SU-DHL-6 (cell line): ENCODE measurements at regions not wholly inside any gene's neighbourhood (a gene's known extent, or its start where the extent isn't known, plus 50 kb on each side); places are given as distances from the start of the nearest gene placed in this dataset.

Experiments used
- H2AFZ ChIP-seq: fragments of 200-600 bp; sonication (generic); 2 replicates; pipeline ENCODE4 v1.6.1; 2014; ENCODE audit warnings: low read depth, mild to moderate bottlenecking, moderate library complexity, mixed read lengths, antibody characterized with exemption, low read length; ENCODE audit not compliant: severe bottlenecking
- H3F3A ChIP-seq: fragments of 200-600 bp; shearing (Covaris generic); 2 replicates; pipeline ENCODE4 v1.6.0; 2016; ENCODE audit warnings: antibody characterized with exemption, mild to moderate bottlenecking; ENCODE audit not compliant: insufficient read depth
- H3K27ac ChIP-seq: fragments of 200-600 bp; sonication (generic); 2 replicates; pipeline ENCODE4 v1.5.1; 2016; ENCODE audit warnings: low read depth, mild to moderate bottlenecking, low read length, moderate library complexity, mixed read lengths
- H3K27me3 ChIP-seq: fragments of 200-600 bp; sonication (generic), shearing (Covaris generic); 2 replicates; pipeline ENCODE4 v1.6.0; 2014; ENCODE audit warnings: mild to moderate bottlenecking, low read length
- H3K36me3 ChIP-seq: fragments of 200-600 bp; sonication (generic); 2 replicates; pipeline ENCODE4 v1.6.1; 2014; ENCODE audit warnings: mild to moderate bottlenecking, low read length, mixed read lengths
- H3K4me2 ChIP-seq: fragments of 300-600, 200-600 bp; shearing (Covaris generic), sonication (generic); 2 replicates; pipeline ENCODE4 v1.6.0; 2014; ENCODE audit warnings: low read length, low read depth, mild to moderate bottlenecking; ENCODE audit not compliant: poor library complexity, severe bottlenecking
- H3K4me3 ChIP-seq: fragments of 200-600 bp; sonication (generic); 2 replicates; pipeline ENCODE4 v1.5.1; 2014; ENCODE audit warnings: antibody characterized with exemption, low read length, mild to moderate bottlenecking, mixed read lengths; ENCODE audit not compliant: insufficient read depth, poor library complexity, severe bottlenecking
- H3K79me2 ChIP-seq: fragments of 200-600 bp; sonication (generic); 2 replicates; pipeline ENCODE4 v1.6.1; 2014; ENCODE audit warnings: mild to moderate bottlenecking, low read length, moderate library complexity; ENCODE audit not compliant: insufficient read depth
- H3K9ac ChIP-seq: fragments of 200-600 bp; sonication (generic); 2 replicates; pipeline ENCODE4 v1.7.0; 2014; ENCODE audit warnings: mild to moderate bottlenecking, low read length
- H3K9me2 ChIP-seq: fragments of 200-600 bp; sonication (generic); replicated peaks from 2 replicates; pipeline ENCODE4 v1.6.1; 2014; ENCODE audit warnings: low read length; ENCODE audit not compliant: insufficient read depth
- H3K9me3 ChIP-seq: fragments of 200-600 bp; sonication (generic); 2 replicates; pipeline ENCODE4 v1.6.1; 2014; ENCODE audit warnings: low read length, mixed read lengths; ENCODE audit not compliant: insufficient read depth
- H4K20me1 ChIP-seq: fragments of 200-600 bp; sonication (generic); 2 replicates; pipeline ENCODE4 v1.6.1; 2014; ENCODE audit warnings: low read depth, mild to moderate bottlenecking, antibody characterized with exemption, low read length, moderate library complexity, mixed read lengths
- CTCF ChIP-seq: fragments of 200-600 bp; sonication (generic); IDR thresholded peaks from one replicate; pipeline ENCODE4 v1.5.1; 2017; ENCODE audit warnings: antibody characterized with exemption, mild to moderate bottlenecking, low read length, moderate library complexity; ENCODE audit not compliant: insufficient read depth, poor library complexity, severe bottlenecking
- EZH2phosphoT487 ChIP-seq: fragments of 200-600 bp; sonication (generic), shearing (Covaris generic); conservative IDR thresholded peaks from 2 replicates; pipeline ENCODE4 v1.6.1; 2018; ENCODE audit warnings: mild to moderate bottlenecking, antibody characterized with exemption, low read length, moderate library complexity, mixed read lengths

GRCh38 chr7:46547044-46547443 lies 626.0 kb upstream of the IGFBP3 start:
- Histone ChIP-seq H3K36me3 (no peaks in the 10 kb centered on the region), H2AFZ (no peak overlapping the region), H3K27me3 (no peaks in the 10 kb centered on the region), H3K4me2 (no peak overlapping the region), H3K9me2 (no peaks in the 10 kb centered on the region), H3K27ac (no peak overlapping the region), H3K79me2 (no peaks in the 10 kb centered on the region), H3K9ac (no peak overlapping the region), H3F3A (no peaks in the 10 kb centered on the region), H3K4me3 (no peak overlapping the region), H4K20me1 (no peaks in the 10 kb centered on the region), H3K9me3 (no peaks in the 10 kb centered on the region)
- TF ChIP-seq EZH2phosphoT487 (no peak), CTCF (no peak)

- H3K79me2 ChIP-seq, result no peaks in the 10 kb centered on the region
- H3K36me3 ChIP-seq, result no peaks in the 10 kb centered on the region
- H3K27ac ChIP-seq, result no peak overlapping the region
- H3K27me3 ChIP-seq, result no peaks in the 10 kb centered on the region
- no peak overlapping the region for H3K4me2 ChIP-seq
- H3K9me3 ChIP-seq, result no peaks in the 10 kb centered on the region
- no peak overlapping the region for H2AFZ ChIP-seq
- H3K4me3 ChIP-seq, result no peak overlapping the region
- no peaks in the 10 kb centered on the region for H4K20me1 ChIP-seq
- no peak for TF ChIP-seq CTCF
- no peak for TF ChIP-seq EZH2phosphoT487
- no peaks in the 10 kb centered on the region for H3F3A ChIP-seq
- no peak overlapping the region for H3K9ac ChIP-seq
- no peaks in the 10 kb centered on the region for H3K9me2 ChIP-seq
These were observed 624.7 kb upstream of the IGFBP3 start for GRCh38 chr7:46545790-46546189.

- no peak overlapping the region for H3K4me2 ChIP-seq
- no peaks in the 10 kb centered on the region for H3K36me3 ChIP-seq
- no peak overlapping the region for H3K4me3 ChIP-seq
- no peak overlapping the region for H2AFZ ChIP-seq
- H3K27me3 ChIP-seq, result 0 out of 2 replicates have a peak, but pooled peaks cover 3% of the 10 kb centered on the region
- no peak overlapping the region for H3K9ac ChIP-seq
- no peaks in the 10 kb centered on the region for H3K9me3 ChIP-seq
- no peaks in the 10 kb centered on the region for H4K20me1 ChIP-seq
- H3K9me2 ChIP-seq, result no peaks in the 10 kb centered on the region
- no peak for TF ChIP-seq EZH2phosphoT487
- no peak for TF ChIP-seq CTCF
- no peak overlapping the region for H3K27ac ChIP-seq
- no peaks in the 10 kb centered on the region for H3K79me2 ChIP-seq
- no peaks in the 10 kb centered on the region for H3F3A ChIP-seq
These were observed 623.4 kb upstream of the IGFBP3 start for GRCh38 chr7:46544396-46545008.
